ENCODE measurements at regions not wholly inside any gene's neighbourhood (a gene's known extent, or its start where the extent isn't known, plus 50 kb on each side); places are given as distances from the start of the nearest gene placed in this dataset.

GRCh38 chr2:38483776-38484501 lies 106.9 kb upstream of the ATL2 start:
- TF ChIP-seq POLR2A (IDR thresholded peaks at IDR 0.05) (no peak), EP300 (IDR thresholded peaks at IDR 0.05) (no peak), CTCF (IDR thresholded peaks at IDR 0.05) (no peak)

Measured in suprapubic skin (tissue), 3 donors.